GM12872 (cell line): ENCODE measurements at regions not wholly inside any gene's neighbourhood (a gene's known extent, or its start where the extent isn't known, plus 50 kb on each side); places are given as distances from the start of the nearest gene placed in this dataset.

Experiments used
- TF ChIP-seq, protein P1 (sequence below): IDR thresholded peaks from 3 replicates; pipeline ENCODE4 v1.5.1; 2011; ENCODE audit warnings: low read depth, mild to moderate bottlenecking, low read length, moderate library complexity; ENCODE audit not compliant: insufficient read depth

DNA sequence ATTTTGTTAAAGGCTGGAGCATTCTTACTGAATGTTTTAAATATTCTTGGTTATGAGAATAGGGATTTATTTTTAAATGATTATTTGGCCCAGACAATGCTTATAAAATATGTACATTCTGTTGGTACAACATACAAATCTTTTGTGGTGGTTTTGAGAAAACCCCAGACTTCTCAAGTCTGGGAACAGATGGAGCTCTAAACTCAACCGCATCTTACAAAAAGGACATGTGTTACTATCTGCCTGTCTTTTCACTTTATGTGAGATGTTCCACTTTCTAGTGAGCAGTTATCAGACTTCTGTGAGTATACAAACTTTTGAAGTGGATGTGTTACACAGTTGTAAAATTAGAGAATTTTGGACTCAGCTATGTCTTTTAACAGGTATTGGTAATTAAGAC, 135.5 kb upstream of the RBMS3 start:
- TF ChIP-seq, protein P1, sequence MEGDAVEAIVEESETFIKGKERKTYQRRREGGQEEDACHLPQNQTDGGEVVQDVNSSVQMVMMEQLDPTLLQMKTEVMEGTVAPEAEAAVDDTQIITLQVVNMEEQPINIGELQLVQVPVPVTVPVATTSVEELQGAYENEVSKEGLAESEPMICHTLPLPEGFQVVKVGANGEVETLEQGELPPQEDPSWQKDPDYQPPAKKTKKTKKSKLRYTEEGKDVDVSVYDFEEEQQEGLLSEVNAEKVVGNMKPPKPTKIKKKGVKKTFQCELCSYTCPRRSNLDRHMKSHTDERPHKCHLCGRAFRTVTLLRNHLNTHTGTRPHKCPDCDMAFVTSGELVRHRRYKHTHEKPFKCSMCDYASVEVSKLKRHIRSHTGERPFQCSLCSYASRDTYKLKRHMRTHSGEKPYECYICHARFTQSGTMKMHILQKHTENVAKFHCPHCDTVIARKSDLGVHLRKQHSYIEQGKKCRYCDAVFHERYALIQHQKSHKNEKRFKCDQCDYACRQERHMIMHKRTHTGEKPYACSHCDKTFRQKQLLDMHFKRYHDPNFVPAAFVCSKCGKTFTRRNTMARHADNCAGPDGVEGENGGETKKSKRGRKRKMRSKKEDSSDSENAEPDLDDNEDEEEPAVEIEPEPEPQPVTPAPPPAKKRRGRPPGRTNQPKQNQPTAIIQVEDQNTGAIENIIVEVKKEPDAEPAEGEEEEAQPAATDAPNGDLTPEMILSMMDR: no peak

DNA sequence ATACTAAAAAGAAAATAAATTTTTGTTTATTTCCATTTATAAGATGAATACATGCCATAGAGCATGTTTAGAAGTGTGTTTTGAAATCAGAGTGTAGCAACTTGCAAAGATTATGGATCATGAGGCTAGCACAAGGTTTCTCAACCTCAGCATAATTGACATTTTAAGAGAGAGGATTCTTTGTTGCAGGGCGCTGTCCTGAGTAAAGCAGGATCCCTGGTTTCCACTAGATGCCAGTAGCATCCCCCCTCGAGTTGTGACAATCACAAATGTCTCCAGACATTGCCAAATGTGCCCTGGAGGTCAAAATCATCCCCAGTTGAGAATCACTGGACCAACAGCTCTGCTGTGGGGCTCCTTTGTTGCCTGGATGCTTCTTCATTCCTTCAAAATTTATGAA, 128.5 kb upstream of the RBMS3 start:
- TF ChIP-seq, protein P1: peak; percentile 12; the same call in 1 of the 3 replicates

DNA sequence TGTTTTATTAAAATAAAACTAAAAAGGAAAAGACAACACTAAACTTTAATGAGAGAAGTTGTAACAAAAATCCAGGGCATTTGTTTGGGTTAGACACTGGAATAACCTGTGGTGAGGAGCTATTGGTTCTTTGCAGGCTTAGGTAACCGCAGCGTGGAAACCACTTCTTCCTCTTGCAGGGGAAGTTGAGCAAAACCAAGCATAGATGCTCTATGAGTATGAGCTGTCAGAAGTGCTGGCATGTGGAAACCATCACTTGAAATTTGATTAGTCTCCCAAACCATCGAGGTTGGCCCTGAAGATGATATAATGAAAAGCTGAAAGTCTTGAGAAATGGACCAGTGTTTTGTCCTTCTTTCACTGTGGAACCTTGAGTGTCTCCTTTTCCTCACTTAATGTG, 127.1 kb upstream of the RBMS3 start:
- TF ChIP-seq, protein P1: no peak

DNA sequence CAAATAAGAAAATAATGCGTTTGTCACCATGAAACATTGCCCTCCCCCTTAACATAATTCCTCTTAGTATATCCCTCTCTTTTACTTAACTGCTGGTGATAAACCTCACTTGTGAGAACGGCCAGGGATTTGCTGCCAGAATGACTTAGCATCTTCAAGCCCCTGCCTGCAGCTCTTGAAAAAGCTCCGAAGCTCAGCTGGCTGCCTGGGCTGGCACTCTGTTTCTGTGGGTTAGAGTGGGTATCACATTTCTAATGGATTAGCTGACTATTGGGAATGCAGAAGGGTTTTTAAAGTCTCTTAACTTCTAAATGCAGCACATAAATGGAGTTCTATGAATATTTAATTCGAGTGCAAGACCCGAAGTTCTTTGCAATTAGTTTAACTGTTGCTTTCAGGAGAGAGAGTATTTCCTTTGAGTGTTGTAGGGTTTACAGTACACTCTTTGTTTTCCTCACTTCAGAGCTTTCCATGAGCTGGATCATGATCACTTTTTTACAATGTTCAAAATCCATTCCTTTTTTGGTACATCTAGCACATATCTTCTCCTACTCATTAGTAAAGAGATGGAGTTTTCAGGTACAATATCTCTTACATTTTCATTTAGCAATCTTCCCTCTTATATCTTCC, 124.7 kb upstream of the RBMS3 start:
- TF ChIP-seq, protein P1: no peak

DNA sequence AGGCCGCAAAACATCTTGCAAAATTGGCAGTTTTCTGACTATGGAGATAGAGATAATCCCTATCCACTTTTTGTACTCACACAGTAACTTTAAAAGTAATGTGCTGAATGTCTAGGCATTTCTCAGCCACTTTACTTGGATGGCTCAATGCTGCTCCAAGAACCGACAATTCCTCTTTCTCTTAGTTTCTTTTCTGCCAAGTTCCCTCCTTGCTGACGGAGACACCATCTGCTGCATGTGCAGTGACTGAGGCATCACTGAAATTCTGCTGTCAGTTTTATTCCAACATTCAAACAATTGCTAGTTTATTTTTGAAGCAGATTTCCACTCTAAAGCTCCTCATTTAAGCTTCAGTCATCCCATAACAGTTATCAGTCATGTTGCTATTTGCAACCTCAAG, 116.0 kb upstream of the RBMS3 start:
- TF ChIP-seq, protein P1: no peak

DNA sequence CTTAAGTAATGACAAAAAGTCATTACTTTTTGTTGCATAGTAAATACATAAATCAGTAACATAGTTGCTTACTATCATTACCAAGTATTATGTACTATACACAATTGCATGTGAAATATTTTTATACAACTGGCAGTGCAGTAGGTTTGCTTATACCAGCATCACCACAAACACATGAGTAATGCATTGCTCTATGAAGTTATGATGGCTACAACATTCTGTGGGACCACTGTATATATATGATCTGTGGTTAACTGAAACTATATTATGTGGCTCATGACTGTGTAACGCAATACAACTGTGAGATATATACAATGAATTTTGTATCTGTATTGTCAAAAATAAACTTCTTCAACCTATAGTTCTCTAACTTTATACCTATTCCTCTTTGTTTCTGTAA, 113.7 kb upstream of the RBMS3 start:
- TF ChIP-seq, protein P1: no peak

DNA sequence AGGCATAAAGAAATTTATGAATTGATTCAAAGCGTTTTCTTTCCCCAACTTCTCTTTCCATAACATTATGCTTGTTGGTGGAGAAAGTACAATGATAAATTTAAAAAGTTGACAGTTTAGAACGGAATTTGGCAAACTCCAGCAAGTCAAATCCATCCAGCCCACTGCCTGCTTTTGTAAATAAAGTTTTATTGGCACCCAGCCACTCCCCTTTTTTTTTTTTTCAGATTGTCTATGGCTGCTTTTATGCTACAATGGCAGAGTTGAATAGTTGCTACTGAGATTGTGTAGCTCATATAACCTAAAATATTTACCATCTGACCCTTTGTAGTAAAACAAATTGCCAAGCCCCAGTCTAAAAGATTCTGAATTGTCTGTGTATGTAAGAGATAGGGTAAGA, 112.8 kb upstream of the RBMS3 start:
- TF ChIP-seq, protein P1: no peak

DNA sequence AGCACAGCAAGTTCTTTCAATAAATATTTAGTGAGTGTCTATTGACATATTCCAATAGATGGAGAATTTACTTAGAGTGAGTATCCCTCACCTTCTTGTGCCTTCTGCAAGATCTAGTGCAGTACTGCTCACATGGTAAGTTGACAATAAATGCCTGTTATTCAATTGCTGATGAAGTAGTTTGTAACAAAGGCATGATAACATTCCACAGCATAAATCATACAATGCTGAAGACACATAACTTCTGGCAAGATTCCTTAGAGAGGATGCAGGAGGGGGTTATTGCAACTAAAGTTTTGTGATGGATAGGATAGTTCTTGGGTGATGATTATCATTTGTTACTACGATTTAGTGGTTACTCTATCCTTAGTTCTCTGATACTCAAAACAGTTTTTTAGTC, 112.2 kb upstream of the RBMS3 start:
- TF ChIP-seq, protein P1: no peak
